OCI-LY3 (cell line): ENCODE measurements at regions not wholly inside any gene's neighbourhood (a gene's known extent, or its start where the extent isn't known, plus 50 kb on each side); places are given as distances from the start of the nearest gene placed in this dataset.
"Not testable (repeated sequence)": the region's sequence is repeated elsewhere in the genome, so short reads cannot be mapped to it uniquely, and the experiment has no call there.

Source experiments
- H2AFZ ChIP-seq: fragments of 200-600, 300-600 bp; shearing (Covaris generic); 2 replicates; pipeline ENCODE4 v1.6.0; 2014; ENCODE audit warnings: antibody characterized with exemption, low read depth, low read length
- H3K27ac ChIP-seq: fragments of 200-600, 300-600 bp; sonication (generic); 2 replicates; pipeline ENCODE4 v1.5.1; 2014; ENCODE audit warnings: mild to moderate bottlenecking, low read length, moderate library complexity, mixed read lengths
- H3K27me3 ChIP-seq: fragments of 200-600, 300-600 bp; sonication (generic); 2 replicates; pipeline ENCODE4 v1.6.1; 2014; ENCODE audit warnings: low read depth, low read length, mixed read lengths
- H3K36me3 ChIP-seq: fragments of 200-600, 300-600 bp; sonication (generic); replicated peaks from 2 replicates; pipeline ENCODE3; 2014; ENCODE audit warnings: low read depth, low read length, mixed read lengths
- H3K4me1 ChIP-seq: fragments of 300-600, 200-600 bp; sonication (generic); 2 replicates; pipeline ENCODE4 v1.6.1; 2014; ENCODE audit warnings: low read length, mixed read lengths
- H3K4me2 ChIP-seq: fragments of 200-600, 300-600 bp; sonication (generic); 2 replicates; pipeline ENCODE4 v1.6.1; 2014; ENCODE audit warnings: low read length, mixed read lengths
- H3K4me3 ChIP-seq: fragments of 300-600, 200-600 bp; sonication (generic); 2 replicates; pipeline ENCODE4 v1.5.1; 2014; ENCODE audit warnings: antibody characterized with exemption, mild to moderate bottlenecking, low read length, moderate library complexity
- H3K79me2 ChIP-seq: fragments of 300-600, 200-600 bp; shearing (Covaris generic); 2 replicates; pipeline ENCODE4 v1.6.1; 2014; ENCODE audit warnings: mild to moderate bottlenecking, low read length, mixed read lengths
- H3K9ac ChIP-seq: fragments of 300-600, 200-600 bp; shearing (Covaris generic); 2 replicates; pipeline ENCODE4 v1.6.0; 2014; ENCODE audit warnings: mild to moderate bottlenecking, low read length, moderate library complexity
- H3K9me3 ChIP-seq: fragments of 200-600, 300-600 bp; shearing (Covaris generic); 2 replicates; pipeline ENCODE4 v1.6.1; 2014; ENCODE audit warnings: low read length, mixed read lengths; ENCODE audit not compliant: insufficient read depth
- H4K20me1 ChIP-seq: fragments of 200-600, 300-600 bp; sonication (generic); 2 replicates; pipeline ENCODE4 v1.6.1; 2016; ENCODE audit warnings: low read length, mixed read lengths; ENCODE audit not compliant: insufficient read depth
- EZH2phosphoT487 ChIP-seq: fragments of 200-600 bp; shearing (Covaris generic); IDR thresholded peaks from 2 replicates; pipeline ENCODE4 v1.6.1; 2018; ENCODE audit warnings: antibody characterized with exemption, mixed run types, low read depth
- TF ChIP-seq, protein P1 (sequence below): fragments of 200-600, 300-600 bp; sonication (generic); IDR thresholded peaks from 2 replicates; pipeline ENCODE4 v1.5.1; 2014; ENCODE audit warnings: antibody characterized with exemption, low read length, low read depth

DNA sequence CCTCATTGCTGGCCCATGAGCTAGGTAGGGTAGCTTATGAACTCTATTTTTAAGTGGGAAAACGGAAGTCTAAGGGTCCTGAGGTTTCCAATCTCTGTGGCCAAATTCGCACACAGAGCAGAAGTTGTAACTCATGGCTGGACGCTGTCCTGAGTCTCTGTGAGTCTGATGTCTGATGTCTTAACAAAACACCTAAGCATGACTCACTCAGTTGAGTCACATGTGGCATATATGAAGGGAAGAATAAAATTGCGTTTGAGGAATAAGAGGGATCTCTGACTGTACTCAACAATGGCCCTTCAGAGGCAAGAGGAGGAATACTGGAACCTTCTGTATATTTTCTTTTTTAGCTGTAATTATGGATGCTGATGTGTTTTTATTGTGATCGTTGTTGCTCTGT lies 569.7 kb downstream of the RIT2 start:
- Histone ChIP-seq H4K20me1 (no peaks in the 10 kb centered on the region), H3K27ac (no peak overlapping the region)

DNA sequence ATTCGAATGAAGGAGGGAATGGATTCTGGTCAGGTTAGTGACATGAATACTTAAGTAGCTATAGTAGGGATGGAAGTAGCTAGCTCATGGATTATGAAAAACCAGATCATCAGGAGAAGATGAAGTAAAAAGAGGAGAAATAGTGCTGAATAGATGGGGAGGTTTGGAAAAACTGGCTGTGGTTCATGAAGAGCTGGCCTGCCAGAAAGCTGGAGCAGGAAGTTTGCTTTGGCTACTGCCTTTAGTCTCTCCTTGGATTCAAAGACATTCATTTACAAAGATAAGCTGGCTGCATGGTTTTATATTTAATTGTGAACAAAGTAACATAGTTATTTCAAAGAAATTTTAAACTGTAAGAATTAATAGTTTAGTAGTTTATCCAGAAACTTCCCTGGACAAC lies 567.0 kb downstream of the RIT2 start:
- Histone ChIP-seq H3K79me2 (no peaks in the 10 kb centered on the region), H2AFZ (no peak overlapping the region), H3K9me3 (no peaks in the 10 kb centered on the region), H3K4me1 (peaks cover 16% of the 10 kb centered on the region), H4K20me1 (no peaks in the 10 kb centered on the region), H3K4me2 (no peak overlapping the region), H3K36me3 (no peaks in the 10 kb centered on the region), H3K9ac (no peak overlapping the region), H3K27ac (no peak overlapping the region), H3K27me3 (no peaks in the 10 kb centered on the region), H3K4me3 (no peak overlapping the region)
- TF ChIP-seq, protein P1, sequence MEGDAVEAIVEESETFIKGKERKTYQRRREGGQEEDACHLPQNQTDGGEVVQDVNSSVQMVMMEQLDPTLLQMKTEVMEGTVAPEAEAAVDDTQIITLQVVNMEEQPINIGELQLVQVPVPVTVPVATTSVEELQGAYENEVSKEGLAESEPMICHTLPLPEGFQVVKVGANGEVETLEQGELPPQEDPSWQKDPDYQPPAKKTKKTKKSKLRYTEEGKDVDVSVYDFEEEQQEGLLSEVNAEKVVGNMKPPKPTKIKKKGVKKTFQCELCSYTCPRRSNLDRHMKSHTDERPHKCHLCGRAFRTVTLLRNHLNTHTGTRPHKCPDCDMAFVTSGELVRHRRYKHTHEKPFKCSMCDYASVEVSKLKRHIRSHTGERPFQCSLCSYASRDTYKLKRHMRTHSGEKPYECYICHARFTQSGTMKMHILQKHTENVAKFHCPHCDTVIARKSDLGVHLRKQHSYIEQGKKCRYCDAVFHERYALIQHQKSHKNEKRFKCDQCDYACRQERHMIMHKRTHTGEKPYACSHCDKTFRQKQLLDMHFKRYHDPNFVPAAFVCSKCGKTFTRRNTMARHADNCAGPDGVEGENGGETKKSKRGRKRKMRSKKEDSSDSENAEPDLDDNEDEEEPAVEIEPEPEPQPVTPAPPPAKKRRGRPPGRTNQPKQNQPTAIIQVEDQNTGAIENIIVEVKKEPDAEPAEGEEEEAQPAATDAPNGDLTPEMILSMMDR = no peak
- TF ChIP-seq EZH2phosphoT487 = no peak

More for the DNA sequence above, 569.7 kb downstream of the RIT2 start:
- Histone ChIP-seq H3K79me2 (no peaks in the 10 kb centered on the region), H3K36me3 (no peaks in the 10 kb centered on the region), H3K9ac (no peak overlapping the region), H3K4me2 (no peak overlapping the region), H3K27me3 (no peaks in the 10 kb centered on the region), H3K4me1 (peaks cover 12% of the 10 kb centered on the region), H3K4me3 (no peak overlapping the region), H3K9me3 (no peaks in the 10 kb centered on the region), H2AFZ (no peak overlapping the region)
- TF ChIP-seq, protein P1 = no peak

DNA sequence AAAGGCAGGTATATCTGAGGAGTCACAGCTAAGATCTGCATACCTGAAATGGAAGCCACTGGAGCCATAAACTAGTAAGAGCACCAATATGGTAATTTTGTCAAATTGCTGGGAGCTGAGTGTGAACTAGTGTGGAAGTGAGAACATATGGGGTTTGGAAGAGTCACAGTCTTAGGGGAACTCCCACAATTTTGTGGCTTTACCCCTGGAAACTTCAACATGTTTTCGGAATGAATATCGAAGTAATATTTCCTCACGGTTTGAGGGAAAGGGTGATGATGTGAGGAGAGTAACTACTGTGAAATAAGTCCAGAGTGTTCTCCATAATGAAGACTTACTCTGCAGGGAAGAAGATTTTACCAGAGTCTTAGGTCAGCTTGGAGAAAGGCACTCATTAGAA lies 565.9 kb downstream of the RIT2 start:
- Histone ChIP-seq H3K27ac (no peak overlapping the region), H4K20me1 (no peaks in the 10 kb centered on the region), H2AFZ (no peak overlapping the region), H3K36me3 (no peaks in the 10 kb centered on the region), H3K4me1 (peaks cover 16% of the 10 kb centered on the region), H3K4me2 (no peak overlapping the region), H3K79me2 (no peaks in the 10 kb centered on the region), H3K27me3 (no peaks in the 10 kb centered on the region), H3K9ac (no peak overlapping the region), H3K9me3 (no peaks in the 10 kb centered on the region), H3K4me3 (no peak overlapping the region)
- TF ChIP-seq EZH2phosphoT487 = no peak
- TF ChIP-seq, protein P1 = no peak

DNA sequence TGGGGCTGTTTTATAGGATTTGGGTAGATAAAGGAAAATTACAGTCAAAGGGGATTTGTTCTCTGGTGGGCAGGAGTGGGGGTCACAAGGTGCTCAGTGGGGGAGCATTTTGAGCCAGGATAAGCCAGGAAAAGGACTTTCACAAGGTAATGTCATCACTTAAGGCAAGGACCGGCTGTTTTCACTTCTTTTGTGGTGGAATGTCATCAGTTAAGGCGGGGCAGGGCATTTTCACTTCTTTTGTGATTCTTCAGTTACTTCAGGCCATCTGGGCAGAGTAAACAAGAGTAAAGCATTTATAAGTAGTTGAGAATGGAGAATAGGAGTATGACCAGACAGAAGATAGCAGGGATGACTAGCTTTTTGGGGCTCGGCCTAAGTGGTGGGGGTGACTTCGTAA lies 562.9 kb downstream of the RIT2 start:
- H3K4me1 ChIP-seq = peaks cover 16% of the 10 kb centered on the region
- H2AFZ ChIP-seq, H3K79me2 ChIP-seq, H3K4me3 ChIP-seq, H3K9ac ChIP-seq, H3K27me3 ChIP-seq, H3K27ac ChIP-seq, H3K36me3 ChIP-seq, H3K4me2 ChIP-seq, H3K9me3 ChIP-seq, H4K20me1 ChIP-seq: not testable (repeated sequence)
